GM19328 (cell line): ENCODE measurements at regions not wholly inside any gene's neighbourhood (a gene's known extent, or its start where the extent isn't known, plus 50 kb on each side); places are given as distances from the start of the nearest gene placed in this dataset.
A peak's percentile ranks its signal among the peaks of the same experiment; 100 is the strongest.
"Not testable (repeated sequence)": the region's sequence is repeated elsewhere in the genome, so short reads cannot be mapped to it uniquely, and the experiment has no call there.

Experiments
- ATAC-seq: cut with Tn5 transposase; IDR thresholded peaks from one replicate; pipeline ENCODE4 v1.9.1; 2021; ENCODE audit warnings: mild to moderate bottlenecking, moderate library complexity; ENCODE audit not compliant: unreplicated experiment

DNA sequence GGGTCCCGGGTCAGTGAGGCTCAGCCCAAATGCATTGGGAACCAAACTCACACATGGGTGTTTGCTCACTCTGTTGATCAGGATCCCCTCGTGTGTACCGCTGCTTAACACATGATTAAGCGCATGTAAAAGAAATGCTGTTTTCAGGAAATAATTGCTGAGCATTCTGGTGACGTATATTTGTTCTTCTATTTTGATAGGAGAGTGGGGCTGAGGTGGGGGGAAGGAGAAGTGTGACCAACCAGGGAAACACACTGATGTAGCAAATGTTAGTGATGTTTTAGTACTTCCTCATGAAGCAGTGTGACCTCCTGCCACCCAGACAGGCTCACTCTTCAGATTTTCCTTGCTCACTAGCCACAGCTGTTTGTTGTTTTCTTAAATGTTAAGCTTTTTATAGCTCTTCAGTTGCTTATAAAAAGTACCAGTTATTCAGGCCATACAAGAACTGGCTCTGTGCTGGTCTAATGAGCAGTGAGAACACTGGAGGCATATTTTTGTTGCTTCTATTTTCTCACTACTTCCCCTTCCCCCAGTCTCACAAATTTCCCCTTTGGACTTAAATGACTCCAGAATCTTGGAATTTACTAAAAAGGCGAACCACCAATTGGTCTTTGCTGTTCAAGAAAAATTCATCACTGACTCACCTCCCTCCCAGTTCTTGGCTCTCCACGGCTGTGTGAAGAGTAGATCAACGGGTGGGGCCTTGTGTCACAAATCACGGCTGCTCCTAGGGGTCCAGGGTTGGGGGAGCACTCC lies 79.2 kb upstream of the BACH2 start:
- no peak for ATAC-seq

DNA sequence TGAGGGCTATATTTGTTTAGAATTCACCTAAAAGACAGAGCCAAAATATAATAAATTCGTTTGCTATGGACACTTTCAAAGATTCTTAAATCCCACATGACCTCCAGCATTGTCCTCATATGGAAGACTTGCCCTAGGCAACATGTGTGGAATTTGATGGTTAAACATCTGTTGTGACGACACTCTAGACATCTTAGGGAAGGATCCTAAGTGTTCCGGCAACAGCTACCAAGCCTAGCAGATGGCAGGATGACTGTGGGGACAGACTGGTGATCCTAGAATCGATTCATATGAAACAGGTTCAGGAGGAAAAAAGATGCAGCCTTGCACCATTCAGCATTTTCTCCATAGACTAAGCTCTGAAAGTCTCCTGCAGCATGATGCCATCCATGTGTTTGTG lies 77.6 kb upstream of the BACH2 start:
- no peak for ATAC-seq

DNA sequence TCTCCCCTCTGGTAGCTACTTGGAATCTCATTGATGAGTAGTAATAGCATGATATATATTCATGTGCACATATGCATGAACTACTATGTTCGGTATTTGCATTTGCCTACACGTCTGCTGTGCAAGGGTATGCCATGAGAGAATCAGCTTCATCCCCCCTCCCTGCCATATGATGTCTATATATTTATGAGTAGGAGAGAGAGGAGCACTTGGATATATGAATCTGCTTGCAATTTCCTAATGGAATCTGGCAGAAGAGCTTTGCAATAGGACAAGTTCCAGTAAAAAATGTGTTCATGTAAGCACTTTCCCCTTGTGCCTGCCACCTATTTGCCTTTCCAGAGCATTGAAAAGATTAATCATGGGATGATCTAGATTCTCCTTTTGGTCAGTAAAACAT lies 76.2 kb upstream of the BACH2 start:
- no peak for ATAC-seq

DNA sequence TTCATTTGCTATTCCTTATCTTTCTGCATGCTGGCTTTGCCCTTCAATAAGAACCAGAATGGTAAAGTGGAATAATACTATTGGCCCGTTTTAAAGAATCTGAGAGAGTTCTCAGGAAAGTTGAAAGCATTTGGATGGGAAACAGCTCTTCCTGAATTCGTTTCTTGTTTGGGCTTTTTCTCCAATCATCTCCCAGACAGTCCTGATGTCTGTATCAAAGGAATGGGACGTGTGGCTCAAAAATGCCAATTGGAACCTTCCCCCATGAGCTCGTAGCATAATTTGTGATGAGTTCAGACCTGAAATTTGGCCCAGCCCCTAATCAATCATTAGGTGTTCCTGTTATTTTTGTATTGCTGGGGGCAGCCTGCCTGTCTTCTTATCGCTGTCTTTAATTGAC lies 75.8 kb upstream of the BACH2 start:
- ATAC-seq: no peak

DNA sequence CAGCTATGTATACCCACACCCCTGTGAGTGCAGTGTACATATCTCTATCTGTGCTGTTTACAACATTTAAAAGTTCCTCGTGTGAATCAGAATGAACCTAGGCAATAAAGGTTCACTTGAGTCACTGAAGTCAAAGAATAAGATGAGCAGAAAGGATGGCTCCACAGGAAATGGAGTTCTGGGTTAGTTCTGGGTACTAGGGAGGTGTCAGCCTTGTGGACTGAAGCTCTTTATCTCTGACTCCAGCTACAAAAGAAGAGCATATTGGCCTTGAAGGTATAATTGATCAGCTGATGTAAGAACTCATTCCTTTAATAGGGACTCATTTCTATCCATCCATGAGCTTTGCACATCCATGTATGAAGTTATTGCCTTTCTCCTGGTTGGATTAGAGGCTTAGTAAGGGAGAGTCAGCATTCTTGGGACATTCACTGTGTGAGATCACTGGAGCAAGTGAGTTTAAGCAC lies 73.9 kb upstream of the BACH2 start:
- no peak for ATAC-seq

DNA sequence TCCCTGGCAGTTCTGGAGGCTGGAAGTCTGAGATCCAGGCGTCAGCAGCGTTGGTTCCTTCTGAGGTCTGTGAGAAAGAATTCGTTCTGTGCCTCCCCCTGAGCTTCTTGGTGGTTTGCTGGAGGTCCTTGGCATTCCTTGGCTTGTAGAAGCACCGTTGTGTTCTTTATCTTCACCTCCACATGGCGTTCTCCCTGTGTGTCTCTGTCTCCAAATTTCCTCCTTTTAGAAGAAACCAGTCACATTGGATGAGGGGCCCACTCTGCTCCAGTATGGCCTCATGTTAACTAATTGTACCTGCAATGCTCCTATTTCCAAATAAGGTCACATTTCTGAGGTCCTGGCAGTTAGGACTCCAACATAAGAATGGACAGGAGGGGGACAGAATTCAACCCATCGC lies 73.0 kb upstream of the BACH2 start:
- no peak for ATAC-seq

DNA sequence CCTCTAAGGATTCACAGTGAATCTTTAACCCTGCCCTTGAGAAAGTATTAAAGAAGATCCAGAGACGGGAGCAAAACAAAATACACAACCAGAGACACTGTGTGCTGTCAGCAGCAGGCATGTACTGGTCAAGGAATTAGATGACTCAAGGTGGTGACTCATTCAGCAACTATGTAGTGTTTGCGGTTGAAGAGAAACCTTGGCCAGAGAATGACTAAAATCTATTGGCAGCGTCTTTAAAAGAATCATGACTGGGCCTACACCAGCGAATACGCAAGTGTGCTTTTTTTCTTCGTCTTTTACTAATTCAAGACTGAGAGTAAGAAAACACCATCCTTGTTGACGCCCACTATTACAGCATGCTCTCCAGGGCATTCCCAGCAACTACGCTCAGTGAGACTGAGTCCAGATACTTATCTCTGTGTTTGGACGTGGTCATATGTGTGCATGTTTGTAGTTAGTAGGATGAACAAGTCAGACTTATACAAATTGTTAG lies 72.4 kb upstream of the BACH2 start:
- peak; percentile 99 for ATAC-seq

DNA sequence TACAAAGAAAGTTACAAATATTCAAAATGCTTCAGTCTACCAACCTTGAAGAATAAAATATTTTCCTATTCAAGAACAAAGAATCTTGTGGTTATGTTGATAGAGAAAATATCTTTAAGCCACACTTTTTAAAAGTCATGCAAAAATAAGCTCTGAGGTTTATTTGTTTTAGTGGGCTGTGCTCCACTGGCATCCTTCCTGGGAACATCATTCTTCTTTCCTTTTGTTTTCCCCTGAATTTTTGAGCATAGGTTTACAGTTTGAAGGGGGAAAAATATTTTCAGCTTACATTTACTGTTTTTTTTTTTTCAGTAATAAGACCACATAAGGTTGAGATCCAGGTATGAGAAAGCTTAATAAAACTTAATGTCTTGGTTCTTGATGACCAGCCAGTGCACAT lies 72.0 kb upstream of the BACH2 start:
- no peak for ATAC-seq

DNA sequence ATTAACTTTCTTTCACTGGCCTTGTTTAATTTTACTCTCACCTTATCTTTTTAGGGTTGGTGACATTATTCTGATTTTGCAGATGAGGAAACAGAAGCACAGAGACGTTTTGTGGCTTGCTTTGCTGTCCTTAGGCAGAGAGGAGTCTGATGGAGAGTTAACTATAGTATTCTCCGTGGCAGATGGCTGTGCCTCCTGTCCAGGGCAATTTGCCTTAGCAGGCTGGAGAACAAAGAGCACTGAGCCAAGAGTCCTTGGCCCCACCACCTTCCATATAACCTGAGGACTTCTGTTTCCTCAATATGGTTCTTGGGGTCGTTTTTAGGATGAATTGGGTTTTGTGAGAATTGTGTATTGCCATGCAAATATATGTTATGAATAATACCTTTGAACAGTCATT lies 71.4 kb upstream of the BACH2 start:
- ATAC-seq: no peak

DNA sequence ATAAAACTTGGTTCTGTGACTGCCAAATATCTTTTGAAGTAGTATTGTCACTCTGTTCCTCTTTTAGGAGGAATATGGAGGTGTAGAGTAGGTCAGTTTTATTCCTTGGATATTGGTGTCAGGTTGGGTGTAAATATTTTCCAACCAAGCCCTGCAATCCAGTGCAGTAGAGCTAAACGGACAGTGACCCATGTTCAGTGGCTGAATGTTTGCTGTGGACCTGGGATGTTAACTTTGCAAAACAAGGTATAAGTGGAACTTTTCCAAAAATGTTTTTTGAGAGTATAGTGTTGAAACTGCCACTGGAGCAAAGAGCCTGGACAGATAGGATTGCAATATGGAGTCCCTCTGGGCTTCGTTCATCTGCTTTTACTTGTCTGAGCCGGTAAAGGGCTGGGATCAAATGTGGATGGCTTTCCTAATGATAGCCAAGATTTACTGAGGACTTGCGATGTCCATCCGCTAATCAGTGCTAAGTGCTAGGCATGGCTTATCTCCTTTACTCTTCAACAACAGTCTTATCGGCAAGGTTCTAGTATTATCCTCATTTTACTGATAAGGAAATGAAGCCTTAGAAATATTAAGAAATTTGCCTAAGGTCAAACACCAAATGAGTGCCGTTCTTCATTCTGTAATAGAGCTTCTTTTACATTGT lies 69.0 kb upstream of the BACH2 start:
- no peak for ATAC-seq

DNA sequence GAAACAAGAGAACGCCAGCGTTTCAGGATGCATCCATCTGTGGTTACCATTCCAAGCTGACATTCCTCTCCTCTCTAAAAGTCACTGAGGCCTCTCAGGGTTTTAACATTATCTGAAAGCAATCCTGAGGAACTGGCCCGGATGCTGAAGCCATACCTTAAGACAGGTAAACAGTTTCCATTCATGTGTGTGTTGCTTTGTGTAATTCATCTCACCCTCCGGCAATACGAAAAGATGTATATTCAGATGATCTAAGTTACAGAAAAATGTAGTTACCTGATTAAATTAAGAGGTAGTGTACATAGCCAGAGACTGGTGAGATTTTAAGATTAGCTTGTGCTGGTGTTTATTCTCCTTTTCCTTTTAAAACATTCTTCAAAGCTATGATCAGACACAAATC lies 68.4 kb upstream of the BACH2 start:
- ATAC-seq: no peak

DNA sequence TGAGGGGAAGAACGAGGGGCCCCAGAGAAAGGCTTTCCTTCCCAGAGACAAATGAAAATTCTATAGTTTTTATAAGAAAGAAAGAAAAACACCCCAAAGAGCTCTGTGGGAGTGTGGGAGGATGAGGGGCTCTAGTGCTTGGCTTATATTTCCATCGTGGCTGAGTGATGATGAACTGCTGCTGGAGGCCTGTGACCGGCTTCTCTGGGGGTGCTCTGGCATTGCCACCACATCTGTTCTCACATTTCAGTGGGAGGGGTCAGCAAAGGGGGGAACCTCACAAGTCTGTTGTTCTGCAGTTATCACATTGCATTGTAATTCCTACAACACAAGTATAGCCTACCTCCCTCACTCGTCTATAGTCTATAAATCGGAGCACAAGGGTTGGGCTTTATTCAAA lies 67.6 kb upstream of the BACH2 start:
- ATAC-seq: no peak

DNA sequence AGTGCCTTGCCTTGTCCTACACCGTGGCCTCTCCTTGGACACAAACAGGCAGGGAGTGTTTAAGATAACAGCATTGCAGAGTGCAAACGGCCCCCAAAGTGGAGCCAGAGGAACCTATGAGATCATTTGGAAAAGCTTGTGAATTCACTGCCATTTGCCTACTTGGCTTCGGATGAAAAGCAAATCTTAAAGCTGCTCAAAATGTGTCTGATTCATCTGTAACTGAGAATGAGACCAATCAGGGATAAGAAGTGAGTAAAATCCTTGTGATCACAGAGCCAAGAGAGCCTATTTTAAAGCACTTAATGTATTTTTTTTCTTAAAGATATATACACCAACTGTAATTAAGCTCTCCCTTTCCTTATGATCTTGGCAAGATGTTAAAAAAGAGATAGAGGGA lies 65.7 kb upstream of the BACH2 start:
- no peak for ATAC-seq

DNA sequence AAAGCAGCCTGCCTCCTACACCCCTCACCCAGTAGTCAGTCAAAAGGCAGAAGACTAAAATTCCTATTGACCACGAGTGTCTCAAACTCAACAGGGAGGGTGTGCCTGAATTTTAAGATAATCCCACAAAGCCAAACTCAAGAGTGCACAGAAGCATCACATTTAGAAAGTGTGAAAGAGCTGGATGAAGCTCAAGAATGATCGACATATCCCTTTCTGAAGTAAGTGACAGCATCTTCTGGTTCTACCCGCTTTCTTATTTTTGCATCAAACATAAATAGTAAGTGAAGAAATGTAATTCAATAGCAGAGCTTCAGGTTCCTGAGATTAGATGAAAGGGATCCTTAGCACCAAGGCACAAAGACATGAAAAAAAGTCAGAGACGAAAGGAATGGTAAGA lies 64.5 kb upstream of the BACH2 start:
- no peak for ATAC-seq

DNA sequence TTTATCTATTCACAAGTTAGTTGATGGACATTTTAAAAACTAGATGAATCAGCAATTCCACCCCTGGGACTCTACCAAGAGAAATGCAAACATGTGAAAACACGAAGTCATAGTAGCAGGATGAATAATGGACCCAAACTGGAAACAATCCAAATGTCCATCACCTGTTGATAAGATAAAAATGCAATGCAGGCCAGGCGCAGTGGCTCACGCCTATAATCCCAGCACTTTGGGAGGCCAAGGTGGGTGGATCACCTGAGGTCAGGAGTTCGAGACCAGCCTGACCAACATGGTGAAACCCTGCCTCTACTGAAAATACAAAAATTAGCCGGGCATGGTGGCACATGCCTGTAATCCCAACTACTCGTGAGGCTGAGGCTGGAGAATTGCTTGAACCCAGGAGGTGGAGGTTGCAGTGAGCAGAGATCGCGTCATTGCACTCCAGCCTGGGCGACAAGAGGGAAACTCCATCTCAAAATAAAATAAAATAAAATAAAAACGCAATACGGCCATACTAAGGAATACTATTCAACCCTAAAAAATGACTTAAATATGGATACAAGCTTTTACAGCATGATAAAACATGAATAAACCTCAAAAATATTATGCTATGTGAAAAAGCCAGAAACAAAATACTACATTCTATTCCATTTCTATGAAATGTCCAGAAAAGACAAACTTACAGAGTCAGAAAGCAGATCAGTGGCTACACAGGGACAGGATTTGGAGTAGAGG lies 61.6 kb upstream of the BACH2 start:
- not testable (repeated sequence) for ATAC-seq

DNA sequence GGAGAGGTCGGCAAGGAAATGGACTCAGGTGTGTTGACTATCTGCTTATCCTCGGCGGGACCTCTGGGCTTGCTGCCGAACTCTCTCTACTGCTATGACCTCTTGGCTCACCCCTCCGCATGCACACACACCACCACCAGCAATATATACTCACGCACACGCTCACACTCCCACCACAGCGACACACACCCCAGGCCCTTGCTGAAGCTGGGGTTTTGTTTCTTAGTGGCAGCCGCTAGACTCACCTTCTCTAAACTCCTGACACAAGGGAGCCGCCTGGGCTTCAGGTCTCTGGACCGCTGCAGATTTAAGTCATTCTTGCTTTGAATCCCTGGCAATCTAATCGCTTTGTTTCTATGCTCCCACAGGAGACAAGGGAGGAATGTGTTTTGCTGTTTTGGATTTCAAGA lies 59.4 kb upstream of the BACH2 start:
- ATAC-seq: no peak

DNA sequence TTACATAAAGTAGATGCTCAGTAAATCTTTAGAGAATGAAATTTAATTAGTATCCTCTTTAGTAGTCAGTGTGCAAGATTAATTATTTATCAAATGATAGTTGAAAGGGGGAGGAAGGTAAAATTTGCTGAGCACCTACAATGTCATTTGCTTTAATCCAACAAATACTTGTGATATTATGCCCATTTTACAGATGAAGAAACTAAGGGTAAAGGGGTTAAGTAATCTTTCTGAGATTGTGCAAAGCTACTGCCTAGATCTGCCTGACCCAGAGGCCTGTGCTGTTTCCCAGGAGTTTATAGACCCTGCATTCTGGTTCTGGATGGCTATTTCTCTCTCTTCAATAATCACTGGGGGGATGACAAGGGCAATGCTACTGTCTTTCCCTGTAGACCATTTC lies 58.3 kb upstream of the BACH2 start:
- no peak for ATAC-seq

DNA sequence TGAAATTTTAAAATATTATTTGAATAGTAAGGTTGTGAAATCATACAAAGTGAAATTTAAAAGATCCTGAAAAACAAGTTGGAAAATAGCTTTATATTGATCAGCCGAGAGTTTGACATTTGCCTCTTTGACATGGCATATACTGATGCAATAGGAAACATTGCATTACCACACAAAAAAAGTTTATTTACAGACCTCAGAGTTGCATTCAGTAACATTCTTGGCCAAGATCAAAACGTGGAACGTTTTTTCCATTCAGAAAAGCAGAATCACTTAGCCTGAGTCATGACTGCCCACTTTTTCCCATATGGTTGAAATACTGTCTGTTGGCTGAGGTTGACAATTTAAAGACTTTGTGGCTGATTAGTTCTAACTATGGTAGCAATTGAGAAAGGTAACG lies 55.1 kb upstream of the BACH2 start:
- no peak for ATAC-seq

DNA sequence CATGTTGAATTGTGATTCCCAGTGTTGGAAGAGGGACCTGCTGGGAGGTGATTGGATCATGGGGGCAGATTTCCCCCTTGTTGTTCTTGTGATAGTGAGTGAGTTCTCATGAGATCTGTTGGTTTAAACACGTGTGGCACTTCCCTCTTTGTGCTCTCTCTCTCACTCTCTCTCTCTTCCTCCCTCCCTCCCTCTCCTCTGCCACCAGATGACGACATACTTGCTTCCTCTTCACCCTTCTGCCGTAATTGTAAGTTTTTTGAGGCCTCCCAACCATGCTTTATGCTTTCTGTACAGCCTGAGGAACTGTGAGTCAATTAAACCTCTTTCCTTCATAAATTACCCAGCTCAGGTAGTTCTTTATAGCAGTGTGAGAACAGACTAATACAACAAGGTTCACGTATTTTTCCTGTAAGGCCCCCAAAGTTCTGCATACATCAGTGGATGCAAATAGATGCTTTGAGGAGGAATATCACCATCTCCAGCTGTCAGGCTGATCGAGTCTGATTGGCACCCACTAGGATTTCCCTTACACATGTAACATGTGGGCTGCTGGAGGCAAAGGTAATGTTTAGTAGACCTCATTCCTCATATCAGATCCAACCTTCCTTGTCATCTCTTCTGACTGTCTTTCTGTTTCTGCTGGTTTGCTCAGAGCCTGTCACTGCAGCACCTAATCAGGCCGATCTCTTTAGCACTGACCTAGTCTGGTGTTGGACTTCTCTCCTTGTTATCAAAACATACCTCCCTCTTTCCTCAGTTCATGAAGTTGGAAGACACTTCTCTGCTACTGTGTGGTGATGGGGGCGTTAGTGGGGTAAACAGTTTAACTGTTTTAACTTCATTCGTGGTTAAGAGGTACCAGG lies 54.3 kb upstream of the BACH2 start:
- ATAC-seq: no peak

DNA sequence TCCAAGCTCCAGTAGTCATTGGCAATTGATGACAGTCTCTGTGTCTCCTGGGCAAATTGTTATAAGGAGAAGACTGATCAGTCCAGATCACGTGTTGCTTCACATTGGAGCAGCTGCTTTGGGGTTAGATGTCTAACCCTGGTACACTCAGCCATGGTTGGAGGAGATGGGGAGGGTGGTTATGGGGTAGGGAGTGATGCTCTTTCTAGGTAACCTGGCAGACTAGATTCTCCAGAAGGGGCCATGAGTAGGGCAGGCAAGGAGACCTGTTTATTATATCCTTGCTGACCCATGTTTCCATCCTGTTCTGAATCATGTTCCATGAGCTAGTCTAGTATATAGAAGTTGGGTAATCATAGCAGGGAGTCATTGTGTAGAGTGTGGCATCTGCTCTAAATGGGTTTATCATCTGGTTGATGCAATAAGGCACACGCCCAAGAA lies 50.8 kb upstream of the BACH2 start:
- ATAC-seq: no peak

DNA sequence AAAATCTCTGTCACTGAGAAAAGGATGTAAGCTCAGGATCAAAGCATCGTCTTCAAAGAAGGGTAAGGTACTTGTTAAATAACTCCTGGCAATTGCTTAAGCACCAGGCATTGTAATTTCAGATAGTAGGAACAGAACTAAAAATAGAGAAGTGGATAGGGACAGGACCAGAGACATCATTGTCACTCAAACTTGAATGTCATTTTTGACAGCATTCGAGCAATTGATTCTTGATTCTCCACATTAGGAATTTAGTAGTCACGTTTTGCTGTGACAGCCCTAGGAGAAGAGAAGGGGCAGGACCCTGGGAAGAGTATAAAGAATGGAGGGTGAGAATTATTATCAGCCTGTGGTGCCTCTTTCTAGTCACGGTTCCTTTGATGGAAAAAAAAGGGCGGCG lies 50.1 kb upstream of the BACH2 start:
- no peak for ATAC-seq
